HepG2 (cell line): ENCODE measurements at regions not wholly inside any gene's neighbourhood (a gene's known extent, or its start where the extent isn't known, plus 50 kb on each side); places are given as distances from the start of the nearest gene placed in this dataset.

ENCODE experiments used
- ATAC-seq: fragments of 200-7000 bp; cut with Tn5 transposase; 3 replicates; pipeline ENCODE4 v1.9.1; 2020; ENCODE audit warnings: mild to moderate bottlenecking, moderate library complexity
- BruUV-seq: library from RNA; stranded (reverse); fragments of 400-500 nt; replicated peaks from 2 replicates; lab custom pipeline; 2021; lab: Mats Ljungman, UMichigan
- CTCF ChIA-PET: fragments of 300-600 bp; formaldehyde crosslinking; extraction: SDS; loops from one replicate; lab custom pipeline; 2021; ENCODE audit warnings: low total read pairs, inconsistent platforms, low intra/inter-chr PET ratio; lab: Yijun Ruan, JAX
- POLR2A ChIA-PET: fragments of 350-600 bp; sonication (Branson Sonifier 250); formaldehyde crosslinking; loops from one replicate; lab custom pipeline; 2020; ENCODE audit warnings: antibody characterized with exemption, inconsistent platforms; lab: Yijun Ruan, JAX
- DNase-seq: peaks from one replicate; pipeline ENCODE4 v3.0.0-alpha.2; 2015; ENCODE audit warnings: low spot score
- FAIRE-seq: peaks from 3 replicates; lab custom pipeline; 2011; peaks lifted over from hg19 to GRCh38; lab: Jason Lieb, UNC
- H2AFZ ChIP-seq: one replicate; pipeline ENCODE4 v1.6.1; 2011; ENCODE audit warnings: low read length, inconsistent platforms
- H3K27ac ChIP-seq: fragments of 300-600 bp; 3 replicates; pipeline ENCODE4 v1.8.0; 2011; ENCODE audit warnings: mixed run types, mild to moderate bottlenecking, mixed read lengths, low read length, inconsistent platforms; ENCODE audit not compliant: insufficient read depth; ENCODE audit errors: extremely low read length
- H3K27me3 ChIP-seq, 2 experiments: fragments of 200-600 bp in 1 of 2; 2 replicates in 1 of 2; 3 replicates in 1 of 2; pipeline versions ENCODE4 v1.6.0 to v1.8.0; 2011; ENCODE audit warnings: low read length in 2 of 2, mild to moderate bottlenecking in 2 of 2, moderate library complexity in 2 of 2, inconsistent platforms in 1 of 2; ENCODE audit not compliant: insufficient read depth in 2 of 2, control insufficient read depth in 1 of 2
- H3K36me3 ChIP-seq, 2 experiments: fragments of 200-600 bp in 1 of 2; replicated peaks in 1 of 2; 2 replicates in 1 of 2; 3 replicates in 1 of 2; pipeline versions ENCODE4 v1.5.1 to v1.8.0; 2011; ENCODE audit warnings: low read length in 2 of 2, inconsistent platforms in 1 of 2; ENCODE audit not compliant: insufficient read depth in 2 of 2, control insufficient read depth in 1 of 2
- H3K4me1 ChIP-seq: 2 replicates; pipeline ENCODE4 v1.5.1; 2012; ENCODE audit warnings: low read length, inconsistent platforms; ENCODE audit not compliant: insufficient read depth
- H3K4me2 ChIP-seq: 2 replicates; pipeline ENCODE4 v1.6.0; 2011; ENCODE audit warnings: low read depth, low read length, inconsistent platforms
- H3K4me3 ChIP-seq, 3 experiments: fragments of 200-600 bp in 1 of 3; sonication (generic), shearing (Covaris generic) in 1 of 3; replicated peaks in 1 of 3; 2 replicates each; pipeline ENCODE4 v1.5.1; 2011 to 2016; ENCODE audit warnings: low read length in 3 of 3, inconsistent platforms in 2 of 3, low read depth in 2 of 3, mild to moderate bottlenecking in 2 of 3, control low read depth in 1 of 3, mixed read lengths in 1 of 3; ENCODE audit not compliant: insufficient read depth in 1 of 3
- H3K79me2 ChIP-seq: one replicate; pipeline ENCODE4 v1.6.1; 2011; ENCODE audit warnings: low read length, inconsistent platforms; ENCODE audit not compliant: insufficient read depth
- H3K9ac ChIP-seq: 2 replicates; pipeline ENCODE4 v1.6.0; 2011; ENCODE audit warnings: mild to moderate bottlenecking, low read depth, low read length, inconsistent platforms; ENCODE audit not compliant: insufficient read depth
- H3K9me3 ChIP-seq: 2 replicates; pipeline ENCODE4 v1.5.1; 2012; ENCODE audit warnings: mild to moderate bottlenecking, low read length
- H4K20me1 ChIP-seq: 2 replicates; pipeline ENCODE4 v1.6.0; 2011; ENCODE audit warnings: inconsistent platforms, mild to moderate bottlenecking, low read length, moderate library complexity; ENCODE audit not compliant: insufficient read depth
- AGO2 ChIP-seq: fragments of 200-400 bp; formaldehyde crosslinking; optimal IDR thresholded peaks from 2 replicates; pipeline ENCODE3; 2017; ENCODE audit warnings: mild to moderate bottlenecking, low read depth, low read length, moderate library complexity
- CBX2 ChIP-seq, 2 experiments: fragments of 200-600 bp in 1 of 2; sonication (generic); formaldehyde crosslinking in 1 of 2; IDR thresholded peaks; 2 replicates each; pipeline versions ENCODE4 v1.7.0 to v1.8.1; 2018 to 2022; ENCODE audit warnings: low read depth in 2 of 2, low read length in 1 of 2, mild to moderate bottlenecking in 1 of 2, missing genetic modification reagents in 1 of 2
- FOSL1 ChIP-seq: sonication (generic); formaldehyde crosslinking; IDR thresholded peaks from 2 replicates; pipeline ENCODE4 v1.9.0; 2021; ENCODE audit warnings: missing genetic modification reagents, borderline replicate concordance
- KDM5A ChIP-seq: fragments of 200-600 bp; sonication (generic); IDR thresholded peaks from 2 replicates; pipeline ENCODE4 v1.7.0; 2018; ENCODE audit warnings: antibody characterized with exemption, mild to moderate bottlenecking, low read length, borderline replicate concordance
- MAFF ChIP-seq: IDR thresholded peaks from 2 replicates; pipeline ENCODE4 v1.6.1; 2011; ENCODE audit warnings: low read depth, low read length, improper control_type of control experiment
- MAFK ChIP-seq, 2 experiments: IDR thresholded peaks in 1 of 2; conservative IDR thresholded peaks in 1 of 2; 2 replicates each; pipeline ENCODE4 v1.6.1; 2011; ENCODE audit warnings: improper control_type of control experiment in 2 of 2, low read length in 2 of 2
- MATR3 ChIP-seq: sonication (generic); formaldehyde crosslinking; IDR thresholded peaks from 2 replicates; pipeline ENCODE4 v1.4.0; 2020; ENCODE audit warnings: missing genetic modification reagents
- NAIF1 ChIP-seq: sonication (generic); formaldehyde crosslinking; IDR thresholded peaks from 2 replicates; pipeline ENCODE4 v1.5.0; 2020; ENCODE audit warnings: mild to moderate bottlenecking, missing genetic modification reagents, borderline replicate concordance
- PAX8 ChIP-seq: sonication (generic); formaldehyde crosslinking; IDR thresholded peaks from 2 replicates; pipeline ENCODE4 v1.8.0; 2022; ENCODE audit warnings: mild to moderate bottlenecking, missing genetic modification reagents, borderline replicate concordance
- RFX1 ChIP-seq: fragments of 450-650 bp; IDR thresholded peaks from 2 replicates; pipeline ENCODE4 v1.6.1; 2017
- SMAD9 ChIP-seq: sonication (generic); formaldehyde crosslinking; IDR thresholded peaks from 2 replicates; pipeline ENCODE4 v1.5.1; 2020; ENCODE audit warnings: mild to moderate bottlenecking, missing genetic modification reagents
- SSRP1 ChIP-seq: IDR thresholded peaks from 2 replicates; pipeline ENCODE4 v1.6.1; 2016; ENCODE audit warnings: control low read depth
- ZNF180 ChIP-seq: sonication (generic); formaldehyde crosslinking; IDR thresholded peaks from 2 replicates; pipeline ENCODE4 v1.4.0; 2020; ENCODE audit warnings: low read depth, missing genetic modification reagents, borderline replicate concordance
- ZNF335 ChIP-seq: sonication (generic); formaldehyde crosslinking; IDR thresholded peaks from 2 replicates; pipeline ENCODE4 v1.4.0; 2020; ENCODE audit warnings: missing genetic modification reagents
- ZSCAN22 ChIP-seq: sonication (generic); formaldehyde crosslinking; IDR thresholded peaks from 2 replicates; pipeline ENCODE4 v1.4.0; 2020; ENCODE audit warnings: mild to moderate bottlenecking, missing genetic modification reagents
- WGBS: methylation state at CpG from one replicate; pipeline ENCODE4 v1.1.6; 2017; ENCODE audit warnings: low lambda C conversion rate; 5-methylcytosine and 5-hydroxymethylcytosine counted together
- in situ Hi-C: cut with HindIII; loops from 2 replicates; pipeline ENCODE4 v1.10.0; 2017; ENCODE audit warnings: low pct_unique_long_range_greater_than_20kb; ENCODE audit not compliant: extremely low pct_ligation_motif_present
- intact Hi-C: fragments of 100-400 bp; cut with micrococcal nuclease; formaldehyde crosslinking; loops from one replicate; pipeline ENCODE4 v1.10.0; 2022; ENCODE audit not compliant: unreplicated experiment
- TF ChIP-seq, protein P1 (sequence below): sonication (generic); formaldehyde crosslinking; IDR thresholded peaks from 2 replicates; pipeline ENCODE4 v1.4.0; 2020; ENCODE audit warnings: missing genetic modification reagents, mild to moderate bottlenecking, borderline replicate concordance
- TF ChIP-seq, protein P2 (sequence below): sonication (generic); formaldehyde crosslinking; IDR thresholded peaks from 2 replicates; pipeline ENCODE4 v1.4.0; 2020; ENCODE audit warnings: missing genetic modification reagents, borderline replicate concordance

DNA sequence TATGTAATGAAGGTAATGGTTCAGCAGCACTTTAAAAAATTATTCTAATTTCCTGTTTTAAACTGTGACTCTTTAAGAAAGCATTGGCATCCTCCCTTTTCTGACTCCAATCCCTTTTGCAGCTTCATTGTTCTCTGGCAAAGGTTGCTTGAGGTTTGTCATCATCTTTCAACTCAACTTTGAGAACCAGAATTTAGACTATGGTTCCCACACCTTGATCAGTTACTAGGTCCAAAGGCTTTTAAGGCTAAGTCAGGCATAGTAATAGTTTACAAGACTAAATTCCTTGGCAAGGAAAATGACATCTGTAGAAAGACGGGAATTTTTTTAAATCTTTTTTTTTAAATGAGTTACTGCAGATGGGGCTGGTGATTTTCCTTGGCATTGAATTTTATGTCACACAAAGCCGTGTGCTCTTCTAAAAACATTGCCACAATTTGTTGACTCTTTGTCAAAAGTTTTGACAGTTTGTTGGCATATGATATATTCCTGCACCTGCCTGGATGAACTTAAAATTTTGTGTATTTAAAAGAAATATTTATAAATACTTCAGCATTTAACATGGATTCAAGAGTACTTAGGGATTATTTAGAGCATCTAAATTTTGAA is 451.0 kb downstream of the MEIS1 start:
- H3K9me3 ChIP-seq: peaks cover 19% of the 10 kb centered on the region
- H2AFZ ChIP-seq: no peak overlapping the region
- no peak overlapping the region for H3K27ac ChIP-seq
- H3K4me3 ChIP-seq: no peak overlapping the region
- DNase-seq (no peak), FAIRE-seq (no peak), ATAC-seq (no peak)
- H3K4me1 ChIP-seq: no peaks in the 10 kb centered on the region
- WGBS: 1% methylated on average over 2 of the region's 2 CpGs
- H3K79me2 ChIP-seq: no peaks in the 10 kb centered on the region
- no peaks in the 10 kb centered on the region for H4K20me1 ChIP-seq
- no TSS peak for BruUV-seq
- no peak for TF ChIP-seq KDM5A
- TF ChIP-seq ZSCAN22 (CRISPR knock-in tag): no peak
- no peak for TF ChIP-seq RFX1
- TF ChIP-seq SSRP1 (CRISPR knock-in tag): no peak
- TF ChIP-seq, protein P1, sequence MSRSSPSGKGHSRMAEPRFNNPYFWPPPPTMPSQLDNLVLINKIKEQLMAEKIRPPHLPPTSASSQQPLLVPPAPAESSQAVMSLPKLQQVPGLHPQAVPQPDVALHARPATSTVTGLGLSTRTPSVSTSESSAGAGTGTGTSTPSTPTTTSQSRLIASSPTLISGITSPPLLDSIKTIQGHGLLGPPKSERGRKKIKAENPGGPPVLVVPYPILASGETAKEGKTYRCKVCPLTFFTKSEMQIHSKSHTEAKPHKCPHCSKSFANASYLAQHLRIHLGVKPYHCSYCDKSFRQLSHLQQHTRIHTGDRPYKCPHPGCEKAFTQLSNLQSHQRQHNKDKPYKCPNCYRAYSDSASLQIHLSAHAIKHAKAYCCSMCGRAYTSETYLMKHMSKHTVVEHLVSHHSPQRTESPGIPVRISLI (CRISPR knock-in tag): no peak
- no peak for TF ChIP-seq CBX2 (IDR thresholded peaks at IDR 0.05; ENCODE audit: low read depth, low read length)
- TF ChIP-seq CBX2 (CRISPR knock-in tag; IDR thresholded peaks at IDR 0.05; ENCODE audit: low read depth): no peak
- H3K36me3 ChIP-seq: no peaks in the 10 kb centered on the region
- H3K9ac ChIP-seq: no peak overlapping the region
- ChIA-PET POLR2A (no interaction called here), CTCF (no interaction called here)
- intact Hi-C loops: no loop called here
- no peak overlapping the region for H3K4me2 ChIP-seq
- no peaks in the 10 kb centered on the region for H3K27me3 ChIP-seq
- in situ Hi-C loops: no loop called here

DNA sequence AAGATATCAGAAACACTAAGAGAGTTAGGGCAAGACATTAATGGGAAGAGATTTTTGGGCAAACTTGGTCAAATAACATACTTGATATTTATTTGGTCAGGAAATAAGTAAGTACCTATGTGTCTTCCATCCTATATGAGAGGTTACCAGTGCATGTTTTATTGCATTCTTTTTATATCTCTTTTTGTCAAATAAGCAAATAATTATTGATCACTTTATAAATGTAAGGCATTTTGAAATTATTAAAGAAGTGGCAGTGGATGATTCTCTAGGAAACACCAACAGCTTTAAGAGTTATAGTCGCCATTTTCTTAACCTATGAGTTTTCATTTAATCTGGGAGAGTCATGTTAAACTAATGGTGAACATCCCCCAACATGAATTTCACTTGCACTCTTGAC is 453.3 kb downstream of the MEIS1 start:
- ChIA-PET POLR2A (no interaction called here), CTCF (no interaction called here)
- 4% methylated on average over 1 of the region's 1 CpG for WGBS
- intact Hi-C loops: no loop called here
- no TSS peak for BruUV-seq
- FAIRE-seq (no peak), DNase-seq (no peak), ATAC-seq (no peak)
- no peaks in the 10 kb centered on the region for H3K79me2 ChIP-seq
- H3K9me3 ChIP-seq: peaks cover 17% of the 10 kb centered on the region
- no peaks in the 10 kb centered on the region for H3K36me3 ChIP-seq
- H3K27ac ChIP-seq: no peak overlapping the region
- no peaks in the 10 kb centered on the region for H3K27me3 ChIP-seq
- H3K4me3 ChIP-seq: no peak overlapping the region
- H2AFZ ChIP-seq: no peak overlapping the region
- H4K20me1 ChIP-seq: no peaks in the 10 kb centered on the region
- no peak overlapping the region for H3K9ac ChIP-seq
- in situ Hi-C loops: no loop called here
- no peak overlapping the region for H3K4me2 ChIP-seq
- no peaks in the 10 kb centered on the region for H3K4me1 ChIP-seq
- TF ChIP-seq, protein P2, sequence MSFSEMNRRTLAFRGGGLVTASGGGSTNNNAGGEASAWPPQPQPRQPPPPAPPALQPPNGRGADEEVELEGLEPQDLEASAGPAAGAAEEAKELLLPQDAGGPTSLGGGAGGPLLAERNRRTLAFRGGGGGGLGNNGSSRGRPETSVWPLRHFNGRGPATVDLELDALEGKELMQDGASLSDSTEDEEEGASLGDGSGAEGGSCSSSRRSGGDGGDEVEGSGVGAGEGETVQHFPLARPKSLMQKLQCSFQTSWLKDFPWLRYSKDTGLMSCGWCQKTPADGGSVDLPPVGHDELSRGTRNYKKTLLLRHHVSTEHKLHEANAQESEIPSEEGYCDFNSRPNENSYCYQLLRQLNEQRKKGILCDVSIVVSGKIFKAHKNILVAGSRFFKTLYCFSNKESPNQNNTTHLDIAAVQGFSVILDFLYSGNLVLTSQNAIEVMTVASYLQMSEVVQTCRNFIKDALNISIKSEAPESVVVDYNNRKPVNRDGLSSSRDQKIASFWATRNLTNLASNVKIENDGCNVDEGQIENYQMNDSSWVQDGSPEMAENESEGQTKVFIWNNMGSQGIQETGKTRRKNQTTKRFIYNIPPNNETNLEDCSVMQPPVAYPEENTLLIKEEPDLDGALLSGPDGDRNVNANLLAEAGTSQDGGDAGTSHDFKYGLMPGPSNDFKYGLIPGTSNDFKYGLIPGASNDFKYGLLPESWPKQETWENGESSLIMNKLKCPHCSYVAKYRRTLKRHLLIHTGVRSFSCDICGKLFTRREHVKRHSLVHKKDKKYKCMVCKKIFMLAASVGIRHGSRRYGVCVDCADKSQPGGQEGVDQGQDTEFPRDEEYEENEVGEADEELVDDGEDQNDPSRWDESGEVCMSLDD: no peak
- no peak for TF ChIP-seq FOSL1 (CRISPR knock-in tag)
- no peak for TF ChIP-seq AGO2
- no peak for TF ChIP-seq ZNF180 (CRISPR knock-in tag)
- TF ChIP-seq SMAD9 (CRISPR knock-in tag): no peak
- peak; percentile 80 to 84 for TF ChIP-seq MAFK (conservative IDR thresholded peaks at IDR 0.05 in 1 of 2, IDR thresholded peaks at IDR 0.05 in 1 of 2; ENCODE audit: low read length in 2 of 2)
- no peak for TF ChIP-seq PAX8 (CRISPR knock-in tag)
- no peak for TF ChIP-seq ZNF335 (CRISPR knock-in tag)
- no peak for TF ChIP-seq MATR3 (CRISPR knock-in tag)
- peak; percentile 80 for TF ChIP-seq MAFF
- no peak for TF ChIP-seq NAIF1 (CRISPR knock-in tag)
